GM19193 (cell line): ENCODE measurements at regions not wholly inside any gene's neighbourhood (a gene's known extent, or its start where the extent isn't known, plus 50 kb on each side); places are given as distances from the start of the nearest gene placed in this dataset.

Experiments used
- POLR2A ChIP-seq: IDR thresholded peaks from 4 replicates; pipeline ENCODE4 v1.6.1; 2011; ENCODE audit not compliant: insufficient read depth, insufficient read length; ENCODE audit errors: extremely low read depth

DNA sequence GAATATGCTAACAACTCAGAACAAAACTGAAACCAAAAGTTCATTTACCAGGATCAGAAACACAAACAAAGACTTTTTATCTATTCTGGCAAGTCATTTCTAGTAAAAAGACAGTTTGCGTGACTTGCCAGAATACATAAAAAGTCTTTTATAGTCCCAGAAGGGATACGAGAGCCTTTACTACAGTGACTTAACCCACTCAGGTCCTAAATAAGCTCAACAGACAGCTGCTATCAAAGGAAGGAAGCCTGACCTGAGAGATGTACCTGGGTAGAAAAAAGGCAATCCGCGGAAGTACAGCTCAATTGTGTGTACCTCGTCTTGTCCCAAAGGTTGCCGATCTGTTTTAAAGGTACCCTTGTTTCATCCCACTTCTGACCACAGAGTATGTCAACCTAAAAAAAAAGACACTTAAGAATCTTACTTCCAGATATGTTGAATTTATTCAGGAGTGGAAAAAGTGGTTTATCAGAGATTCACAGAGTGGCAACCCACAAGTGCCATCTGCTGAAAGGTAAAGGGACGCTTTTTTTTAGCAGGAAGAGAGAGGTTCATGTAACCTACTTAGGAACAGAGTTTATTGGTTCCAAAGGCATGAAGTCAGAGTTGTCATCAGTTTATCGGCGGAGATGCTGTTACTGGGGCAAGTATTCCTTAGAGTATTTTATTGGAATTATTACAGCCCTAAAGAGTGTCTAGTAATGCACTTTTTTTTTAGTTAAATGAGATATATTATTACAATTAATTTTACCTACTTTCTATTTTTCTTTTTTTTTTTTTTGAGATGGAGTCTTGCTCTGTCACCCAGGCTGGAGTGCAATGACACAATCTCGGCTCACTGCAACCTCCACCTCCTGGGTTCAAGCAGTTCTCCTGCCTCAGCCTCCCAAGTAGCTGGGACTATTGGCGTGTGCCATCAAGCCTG is 69.7 kb upstream of the C1QTNF9B start:
- no peak for TF ChIP-seq POLR2A

DNA sequence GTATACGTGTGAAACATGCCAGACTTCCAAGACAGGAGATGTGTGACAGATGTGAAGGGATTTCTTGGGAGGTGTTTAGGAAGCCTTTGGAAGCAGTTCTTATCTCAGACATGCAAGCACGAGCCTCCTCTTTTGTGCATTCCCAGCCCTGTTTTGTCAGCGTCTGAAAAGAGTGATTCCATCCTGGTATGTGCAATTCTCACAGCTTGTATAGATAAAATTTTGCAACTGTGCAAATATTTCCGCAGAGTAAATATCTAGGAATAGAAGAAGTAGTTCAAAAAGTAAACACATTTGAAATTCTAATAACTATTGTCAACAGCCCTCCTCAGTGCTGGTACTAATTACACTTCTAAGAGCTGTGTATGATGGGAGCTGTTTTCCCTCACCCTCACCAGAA is 72.3 kb upstream of the C1QTNF9B start:
- TF ChIP-seq POLR2A, result no peak

DNA sequence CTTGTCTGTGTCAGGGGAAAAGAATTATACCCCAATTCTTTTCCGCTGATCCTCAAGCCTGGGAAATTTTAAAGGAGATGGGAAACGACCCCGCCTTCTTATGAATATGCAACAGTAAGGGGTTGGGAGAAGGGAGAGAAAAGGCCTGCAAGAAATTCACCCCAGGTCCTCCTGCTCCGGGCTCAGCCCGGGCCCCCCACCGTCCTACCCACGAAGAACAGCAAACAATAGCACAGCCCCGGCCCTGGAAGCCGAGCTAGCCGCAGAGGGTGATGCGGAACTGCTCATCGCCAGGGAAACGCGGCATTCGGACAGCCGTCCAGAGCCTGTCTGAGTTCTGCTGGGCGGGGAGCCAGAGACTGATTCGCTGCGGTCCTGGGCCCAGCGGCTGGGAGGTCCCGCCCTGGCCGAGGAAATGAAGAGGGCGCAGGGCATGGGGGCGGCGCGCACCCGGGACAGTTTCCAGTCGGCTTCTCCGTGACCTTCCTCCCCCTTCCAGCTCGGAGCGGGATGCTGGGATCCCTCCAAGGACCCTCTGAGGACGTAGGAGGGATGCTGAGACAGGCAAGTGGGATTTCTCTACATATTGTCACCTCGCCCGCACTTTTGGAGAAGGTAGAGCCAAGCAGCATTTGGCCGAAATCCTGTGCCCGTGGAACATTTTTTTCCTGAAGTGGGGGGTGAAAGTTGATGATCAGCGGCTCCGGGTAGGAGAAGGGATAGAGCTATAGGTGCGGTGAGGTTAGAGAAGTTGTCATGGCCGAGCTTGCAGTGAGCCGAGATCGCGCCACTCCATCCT is 82.3 kb upstream of the C1QTNF9B start:
- no peak for TF ChIP-seq POLR2A

DNA sequence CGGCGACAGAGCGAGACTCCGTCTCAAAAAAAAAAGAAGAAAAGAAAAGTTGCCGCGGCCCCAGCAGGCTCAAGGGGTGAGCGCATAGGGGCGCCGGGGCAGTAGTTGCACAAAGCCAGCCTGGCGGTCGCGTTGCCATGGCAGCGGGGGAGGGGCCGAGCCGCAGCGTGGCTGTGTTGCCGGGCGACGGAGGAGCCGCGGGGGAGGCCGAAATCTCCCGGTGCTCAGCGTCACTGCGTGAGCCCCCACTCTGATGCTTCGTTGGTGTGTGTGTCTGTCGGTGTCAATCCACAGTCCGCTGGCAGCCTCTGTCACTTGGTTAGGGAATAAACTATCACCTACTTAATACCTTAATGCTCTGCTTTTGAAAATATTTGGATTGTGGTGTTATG is 82.9 kb upstream of the C1QTNF9B start:
- TF ChIP-seq POLR2A, result no peak

DNA sequence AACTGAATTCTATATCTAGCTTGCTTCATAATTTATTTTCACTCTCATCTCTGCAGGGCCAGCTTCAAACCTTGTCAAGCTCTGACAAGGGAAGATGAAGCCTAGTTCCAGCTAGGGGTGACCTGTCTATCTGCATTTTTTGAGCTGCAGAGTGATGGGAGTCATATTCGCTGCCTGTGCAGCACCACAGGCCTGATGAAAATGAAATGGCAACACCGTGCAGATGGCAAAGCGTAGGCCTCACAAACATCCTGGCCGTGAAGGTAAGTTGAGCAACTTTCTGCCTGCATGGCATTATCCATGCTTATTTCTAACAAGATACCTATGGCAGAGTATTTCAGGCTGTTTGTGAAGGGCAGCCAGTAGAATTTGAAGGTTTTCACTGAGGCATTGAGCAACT is 86.4 kb upstream of the C1QTNF9B start:
- TF ChIP-seq POLR2A, result no peak

DNA sequence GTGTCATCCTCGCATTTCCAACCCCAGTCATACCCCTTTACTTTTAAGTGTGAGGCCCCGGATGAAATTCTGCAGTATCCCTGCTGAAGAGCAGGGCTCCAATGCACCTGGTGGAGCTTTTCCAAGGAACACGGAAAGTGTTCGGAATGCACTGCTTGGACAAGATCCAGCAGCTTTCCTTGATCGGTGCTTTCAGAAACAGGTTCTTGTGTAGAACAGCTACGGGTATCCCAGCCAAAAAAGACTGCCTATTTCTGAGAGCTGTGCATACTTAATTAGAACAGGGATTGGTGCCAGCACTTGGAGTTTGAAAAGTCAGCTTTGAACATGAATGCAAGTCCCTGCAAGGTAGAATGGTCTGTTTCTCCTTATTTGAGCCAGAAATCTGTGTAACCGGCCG is 87.2 kb upstream of the C1QTNF9B start:
- TF ChIP-seq POLR2A, result no peak

DNA sequence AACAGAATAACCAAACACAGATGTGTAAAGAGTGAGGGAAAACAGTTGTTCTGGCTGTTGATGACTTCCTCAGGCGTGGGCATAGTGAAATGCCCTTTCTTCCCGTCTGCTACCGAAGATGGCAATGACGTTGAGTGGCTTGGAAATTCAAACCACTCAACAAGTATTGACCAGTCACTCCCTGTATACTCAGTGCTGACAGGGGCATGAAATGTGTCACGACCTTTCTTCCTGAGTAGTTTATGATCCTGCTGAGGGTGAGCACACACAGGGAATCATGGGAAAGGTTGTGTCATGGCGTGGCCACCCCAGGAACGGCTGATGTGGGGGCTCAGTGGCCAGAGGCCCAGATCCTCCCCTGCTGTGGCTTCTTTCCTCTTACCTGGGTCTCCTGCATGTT is 87.8 kb upstream of the C1QTNF9B start:
- no peak for TF ChIP-seq POLR2A

DNA sequence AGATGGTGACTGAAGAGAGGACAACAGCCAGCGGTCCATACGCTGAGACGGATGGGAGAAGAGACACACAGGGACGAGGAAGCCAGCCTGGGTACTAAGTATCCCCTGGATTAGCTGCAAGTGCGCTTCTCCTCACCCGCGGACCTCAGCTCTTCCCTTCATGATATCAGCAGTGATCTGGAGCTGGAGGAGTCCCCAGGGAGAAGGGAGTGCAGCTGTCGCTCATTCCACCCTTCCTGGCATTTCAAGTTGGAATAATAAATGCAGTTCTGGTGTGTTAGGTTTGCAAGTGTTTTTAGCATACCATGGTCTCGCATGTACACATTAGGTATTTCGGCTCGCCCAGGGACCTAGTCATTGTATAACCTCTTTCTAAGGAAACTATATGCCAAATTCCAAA is 88.5 kb upstream of the C1QTNF9B start:
- TF ChIP-seq POLR2A, result no peak

DNA sequence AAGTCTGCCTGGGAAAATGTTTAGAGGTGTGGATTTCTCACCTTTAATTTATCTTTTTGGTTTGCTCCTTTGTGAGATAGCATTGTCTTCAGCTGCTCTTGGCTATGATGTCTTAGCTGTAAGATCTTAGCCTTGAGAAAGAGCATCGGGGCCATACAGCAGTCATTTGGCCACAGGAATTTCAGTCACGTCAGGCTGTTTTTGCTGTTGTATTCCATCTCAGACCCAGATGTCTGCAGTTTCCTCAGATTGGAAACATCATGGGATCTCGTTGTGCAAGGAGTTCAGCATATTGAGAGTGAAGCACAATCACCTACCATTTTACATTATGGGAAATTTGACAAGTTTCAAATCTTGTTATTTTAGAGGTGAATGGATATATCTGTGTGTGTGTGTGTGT is 89.3 kb upstream of the C1QTNF9B start:
- TF ChIP-seq POLR2A, result no peak

DNA sequence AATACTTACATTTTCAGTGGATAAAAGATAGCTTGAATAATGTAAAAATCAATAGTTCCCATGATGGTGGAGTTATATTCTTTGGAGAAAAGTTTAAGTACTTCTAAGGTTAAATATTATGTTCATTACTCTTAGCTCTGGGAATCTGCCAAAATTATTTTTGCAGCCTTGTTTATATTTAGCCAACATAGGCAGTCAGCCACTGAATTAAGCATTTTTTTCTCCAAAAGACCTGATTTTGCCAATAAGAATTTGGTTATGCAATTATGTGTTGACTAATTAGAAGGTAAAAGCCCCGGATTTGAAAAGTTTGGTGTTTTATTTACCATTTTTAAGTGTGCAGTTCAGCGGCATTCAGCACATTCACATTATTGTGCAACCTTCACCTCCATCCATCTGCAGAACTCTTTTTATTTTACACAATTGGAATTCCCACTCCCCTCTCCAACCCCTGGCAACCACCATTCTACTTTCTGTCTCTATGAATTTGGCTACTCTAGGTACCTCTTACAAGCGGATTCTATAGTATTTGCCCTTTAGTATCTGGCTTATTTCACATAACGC is 90.1 kb upstream of the C1QTNF9B start:
- TF ChIP-seq POLR2A, result no peak

DNA sequence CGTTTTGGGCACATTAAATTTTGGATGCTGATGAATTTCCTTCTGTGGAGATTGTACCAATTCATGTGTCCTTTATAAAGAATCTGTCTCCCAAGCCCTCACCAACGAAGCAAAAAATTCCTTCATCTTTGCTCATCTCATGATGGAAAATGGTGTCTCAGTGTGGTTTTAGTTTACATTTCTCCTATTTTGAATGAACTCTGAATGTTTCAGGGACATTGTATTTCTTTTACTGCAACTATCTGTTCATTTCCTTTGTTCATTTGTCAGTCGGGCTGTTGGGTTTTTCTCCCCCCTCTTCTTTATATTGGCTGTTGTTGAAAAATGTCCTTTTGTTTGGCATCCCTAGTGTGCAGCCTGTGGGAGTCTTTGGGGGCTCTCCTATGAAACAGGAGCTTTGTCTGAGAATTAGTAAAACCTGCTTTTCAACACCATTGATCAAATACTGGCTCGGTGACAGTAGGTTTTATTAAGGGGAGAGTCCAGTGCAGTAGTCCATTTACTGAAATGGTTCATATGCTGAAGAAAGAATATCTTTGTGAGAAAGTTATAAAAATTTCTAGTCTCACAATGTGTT is 91.3 kb upstream of the C1QTNF9B start:
- TF ChIP-seq POLR2A, result no peak

DNA sequence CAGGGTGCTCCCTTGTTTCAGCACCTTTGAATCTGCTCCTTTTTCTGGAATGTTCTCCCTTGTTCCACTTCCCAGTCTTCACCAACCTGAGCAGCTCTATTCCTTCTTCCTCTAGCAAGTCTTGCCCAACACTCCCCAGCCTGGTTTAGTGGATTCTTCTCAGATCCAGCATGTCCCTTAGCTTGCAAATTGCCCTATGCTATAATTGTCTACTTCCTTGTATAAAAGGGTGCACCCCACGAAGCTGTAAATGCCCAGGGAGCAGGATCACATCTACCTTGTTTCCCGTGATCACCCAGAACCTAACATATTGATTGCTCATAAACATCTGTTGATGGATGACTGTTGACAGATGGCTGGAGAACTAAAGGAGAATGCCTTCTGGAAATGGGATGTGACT is 93.2 kb upstream of the C1QTNF9B start:
- no peak for TF ChIP-seq POLR2A

DNA sequence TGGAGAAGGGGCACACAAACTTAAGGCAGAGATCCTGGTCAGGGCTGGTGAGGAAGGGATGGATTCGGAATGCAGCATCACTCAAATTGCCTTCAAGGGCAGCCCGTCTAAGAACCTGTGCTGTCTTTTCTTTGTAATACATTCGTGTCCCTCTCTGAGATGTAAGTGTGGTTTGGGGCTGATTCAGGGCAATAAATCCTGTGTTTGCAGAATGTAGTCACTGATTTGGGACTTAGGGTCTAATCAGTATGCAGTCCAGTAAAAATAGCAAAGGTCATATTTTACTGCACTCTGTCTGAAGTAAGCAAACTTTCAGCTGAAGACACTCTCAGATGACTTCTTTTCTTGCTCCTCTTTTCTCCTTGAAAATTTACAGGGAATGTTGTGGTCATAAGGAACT is 93.8 kb upstream of the C1QTNF9B start:
- TF ChIP-seq POLR2A, result no peak

DNA sequence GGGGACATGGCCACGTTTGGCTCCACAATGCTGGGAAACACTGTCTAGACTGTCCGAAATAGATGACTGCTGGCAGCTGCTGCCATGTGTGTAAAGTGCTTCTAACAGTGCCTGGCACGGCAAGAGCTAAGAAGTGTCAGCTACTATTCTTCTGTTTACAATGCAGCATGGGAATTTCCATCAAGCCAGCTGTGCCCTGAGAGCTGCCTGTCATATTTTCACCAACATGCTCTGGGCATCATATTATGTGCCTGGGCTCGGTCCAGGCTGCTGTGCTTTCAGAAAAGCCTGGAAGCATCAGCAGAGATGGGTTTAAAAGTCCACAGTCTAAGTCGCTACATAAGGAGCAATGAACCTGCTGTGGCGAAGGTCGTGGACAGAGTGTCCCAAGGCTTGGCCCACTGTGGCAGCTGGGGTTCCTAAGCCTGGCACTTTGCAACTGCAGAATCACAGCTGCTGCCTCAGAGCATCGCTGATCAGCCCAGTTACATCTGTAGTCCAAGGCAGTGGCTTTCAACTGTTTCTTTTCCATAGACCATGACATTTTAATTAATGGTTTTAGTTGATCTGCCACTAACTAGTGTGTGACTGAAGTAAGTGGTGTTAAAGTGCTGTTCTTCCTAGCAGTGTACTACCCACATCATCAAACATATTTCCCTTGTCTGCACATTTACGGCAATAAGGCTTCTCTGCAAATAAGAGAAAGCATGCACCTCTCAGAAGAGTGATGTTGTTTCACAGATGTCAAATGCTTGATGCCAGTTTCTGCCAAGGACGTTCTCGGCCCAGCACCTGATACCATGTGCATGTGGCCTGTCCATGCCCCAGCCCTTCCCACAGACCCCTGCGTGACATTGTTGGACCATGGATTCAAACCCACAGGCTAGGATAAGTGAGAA is 95.7 kb upstream of the C1QTNF9B start:
- TF ChIP-seq POLR2A, result no peak
